Activated gamma-delta T cell treated with Interleukin-2 at 50 U/mL for 16 hours (primary cell): ENCODE measurements at regions not wholly inside any gene's neighbourhood (a gene's known extent, or its start where the extent isn't known, plus 50 kb on each side); places are given as distances from the start of the nearest gene placed in this dataset.

Source experiments
- DNase-seq: peaks from one replicate; pipeline ENCODE4 v3.0.0-alpha.2; 2020

GRCh38 chr11:28636033-28636432, 527.8 kb downstream of the METTL15 start:
- no peak for DNase-seq

- no peak for DNase-seq
Observed at GRCh38 chr11:28632338-28632737, 524.1 kb downstream of the METTL15 start.

- no peak for DNase-seq
Observed at GRCh38 chr11:28631148-28631547, 523.0 kb downstream of the METTL15 start.

GRCh38 chr11:28629235-28629634, 521.0 kb downstream of the METTL15 start:
- DNase-seq: no peak

- DNase-seq: no peak
Observed at GRCh38 chr11:28628412-28628811, 520.2 kb downstream of the METTL15 start.

GRCh38 chr11:28627690-28628255, 519.6 kb downstream of the METTL15 start:
- DNase-seq: no peak

- no peak for DNase-seq
Observed at GRCh38 chr11:28625532-28625931, 517.3 kb downstream of the METTL15 start.

GRCh38 chr11:28621753-28622152, 513.6 kb downstream of the METTL15 start:
- DNase-seq: no peak

GRCh38 chr11:28619846-28620540, 511.8 kb downstream of the METTL15 start:
- DNase-seq: no peak

GRCh38 chr11:28618416-28618815, 510.2 kb downstream of the METTL15 start:
- DNase-seq: no peak

GRCh38 chr11:28616160-28616965, 508.2 kb downstream of the METTL15 start:
- DNase-seq: no peak

GRCh38 chr11:28615542-28615941, 507.4 kb downstream of the METTL15 start:
- no peak for DNase-seq

- DNase-seq: no peak
Observed at GRCh38 chr11:28606930-28607329, 498.7 kb downstream of the METTL15 start.

GRCh38 chr11:28599656-28600055, 491.5 kb downstream of the METTL15 start:
- DNase-seq: no peak

GRCh38 chr11:28598531-28598930, 490.3 kb downstream of the METTL15 start:
- DNase-seq: no peak

GRCh38 chr11:28596816-28597215, 488.6 kb downstream of the METTL15 start:
- DNase-seq: no peak

GRCh38 chr11:28592141-28592540, 484.0 kb downstream of the METTL15 start:
- no peak for DNase-seq

- DNase-seq: no peak
Observed at GRCh38 chr11:28584992-28585391, 476.8 kb downstream of the METTL15 start.

- no peak for DNase-seq
Observed at GRCh38 chr11:28582506-28582905, 474.3 kb downstream of the METTL15 start.

GRCh38 chr11:28581286-28582242, 473.4 kb downstream of the METTL15 start:
- no peak for DNase-seq

- DNase-seq: no peak
Observed at GRCh38 chr11:28571371-28571770, 463.2 kb downstream of the METTL15 start.

GRCh38 chr11:28569106-28569505, 460.9 kb downstream of the METTL15 start:
- no peak for DNase-seq
